GM23338 (cell line): ENCODE measurements at regions not wholly inside any gene's neighbourhood (a gene's known extent, or its start where the extent isn't known, plus 50 kb on each side); places are given as distances from the start of the nearest gene placed in this dataset.

Experiments used
- CREB1 ChIP-seq: fragments of 250-450 bp; sonication (Bioruptor Pico); IDR thresholded peaks from 2 replicates; pipeline ENCODE4 v1.5.0; 2020; ENCODE audit warnings: low read depth, mild to moderate bottlenecking, moderate library complexity
- EZH2phosphoT487 ChIP-seq: fragments of 200-600 bp; sonication (generic); IDR thresholded peaks from one replicate; pipeline ENCODE4 v1.8.1; 2018; ENCODE audit warnings: antibody characterized with exemption; ENCODE audit not compliant: unreplicated experiment
- REST ChIP-seq: IDR thresholded peaks from one replicate; pipeline ENCODE4 v1.6.1; 2018; ENCODE audit warnings: antibody characterized with exemption; ENCODE audit not compliant: unreplicated experiment
- ZNF114 ChIP-seq: fragments of 250-450 bp; sonication (Bioruptor Pico); IDR thresholded peaks from 2 replicates; pipeline ENCODE4 v1.5.0; 2020; ENCODE audit warnings: mild to moderate bottlenecking, moderate library complexity
- ZNF462 ChIP-seq: fragments of 250-450 bp; sonication (Bioruptor Pico); IDR thresholded peaks from 2 replicates; pipeline ENCODE4 v1.5.0; 2020; ENCODE audit warnings: mild to moderate bottlenecking, moderate library complexity

- no peak for TF ChIP-seq ZNF462
- no peak for TF ChIP-seq REST
- TF ChIP-seq CREB1 (CRISPR knock-in tag): no peak
- no peak for TF ChIP-seq ZNF114 (CRISPR knock-in tag)
- TF ChIP-seq EZH2phosphoT487: no peak
These were observed 53.8 kb upstream of the USP44 start (continued) for GRCh38 chr12:95605087-95605486.
